GM18858 (cell line): ENCODE measurements at regions not wholly inside any gene's neighbourhood (a gene's known extent, or its start where the extent isn't known, plus 50 kb on each side); places are given as distances from the start of the nearest gene placed in this dataset.
"Not testable (repeated sequence)": the region's sequence is repeated elsewhere in the genome, so short reads cannot be mapped to it uniquely, and the experiment has no call there.

Experiments
- ATAC-seq: cut with Tn5 transposase; IDR thresholded peaks from one replicate; pipeline ENCODE4 v1.9.1; 2021; ENCODE audit not compliant: unreplicated experiment

DNA sequence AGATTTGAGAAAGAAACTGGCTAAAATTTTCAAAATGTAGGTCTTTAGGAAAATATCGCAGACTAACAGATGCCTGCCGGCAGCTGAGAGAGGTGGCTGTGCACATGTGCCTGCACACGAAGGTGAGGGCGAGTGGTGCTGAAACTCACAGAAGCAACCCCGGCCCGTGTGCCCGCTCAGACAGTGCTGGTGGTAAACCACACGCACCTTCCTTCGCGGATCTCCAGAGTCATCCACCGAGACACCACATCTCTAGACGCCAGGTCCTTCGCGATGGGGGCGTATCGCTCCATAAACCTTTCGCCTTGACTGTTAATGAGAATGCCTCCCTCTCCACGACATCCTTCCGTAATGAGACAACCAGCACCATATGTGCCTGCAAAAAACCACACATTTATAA lies 68.5 kb upstream of the TNK2 start:
- ATAC-seq, result not testable (repeated sequence)

DNA sequence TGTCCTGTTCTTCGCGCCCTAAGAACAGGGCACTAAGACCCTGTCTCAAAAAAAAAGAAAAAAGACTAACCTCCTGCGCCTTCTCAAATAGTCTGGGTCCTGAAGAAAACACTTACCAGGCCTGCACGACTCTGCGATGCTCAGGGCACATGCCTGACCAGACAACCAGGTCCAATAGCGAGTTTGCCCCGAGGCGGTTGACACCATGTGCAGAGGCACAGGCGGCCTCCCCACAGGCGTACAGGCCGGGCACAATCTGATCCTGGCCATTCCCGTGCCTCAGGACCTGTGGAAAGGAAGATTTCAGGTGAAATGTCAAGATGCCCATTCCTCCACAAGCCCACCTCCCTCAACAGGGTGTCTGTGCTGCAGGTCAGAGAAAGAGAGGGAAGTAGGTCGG lies 65.9 kb upstream of the TNK2 start:
- ATAC-seq, result not testable (repeated sequence)

- ATAC-seq, result not testable (repeated sequence)
Observed at GRCh38 chr3:195970873-195971272, 62.5 kb upstream of the TNK2 start.

DNA sequence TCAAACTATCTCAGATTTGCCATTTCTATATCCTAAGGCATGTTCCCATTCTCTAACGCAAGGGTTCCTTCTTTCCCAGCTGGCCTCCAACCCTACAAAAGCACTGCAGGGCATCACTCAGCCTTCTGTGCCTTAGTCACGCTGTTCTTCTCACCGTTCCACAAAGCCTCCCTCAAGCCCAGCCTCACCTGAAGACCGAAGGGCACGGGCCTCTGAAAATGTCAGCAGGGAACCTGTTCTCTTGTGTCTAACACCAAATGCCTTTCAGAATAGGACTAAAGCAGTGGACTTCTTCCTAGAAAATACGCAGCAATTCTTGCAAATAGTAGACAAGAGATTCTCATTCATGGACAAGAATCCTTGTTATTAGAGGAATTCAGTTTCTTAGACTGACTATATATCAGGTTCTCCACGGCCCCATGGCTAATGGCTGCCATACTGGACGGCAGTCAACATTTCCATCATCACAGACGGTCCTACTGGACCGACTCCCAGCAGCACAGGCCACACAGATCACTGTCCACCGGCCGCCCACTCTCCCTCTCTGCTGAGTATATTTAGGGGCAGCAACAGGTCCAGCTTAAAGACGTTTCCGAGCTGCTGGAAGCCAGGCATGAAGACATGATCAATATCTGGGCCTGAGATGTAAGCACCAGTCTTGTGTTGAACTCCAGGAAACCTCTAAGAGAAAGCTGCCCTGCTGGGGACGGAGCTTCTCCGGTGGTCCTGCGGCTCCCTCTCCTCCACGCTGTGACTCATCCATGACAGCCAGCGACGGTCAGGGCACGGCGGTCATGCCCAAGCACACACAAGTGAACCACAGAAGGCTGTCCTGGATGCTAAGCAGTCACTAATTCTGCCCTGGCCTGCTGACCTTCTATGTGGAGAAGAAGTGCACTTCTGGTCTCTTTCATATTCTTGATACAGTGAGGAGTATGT lies 61.8 kb upstream of the TNK2 start:
- ATAC-seq, result not testable (repeated sequence)

GRCh38 chr3:195969341-195969740 lies 61.0 kb upstream of the TNK2 start:
- not testable (repeated sequence) for ATAC-seq

- not testable (repeated sequence) for ATAC-seq
Observed at GRCh38 chr3:195968104-195968503, 59.8 kb upstream of the TNK2 start.

DNA sequence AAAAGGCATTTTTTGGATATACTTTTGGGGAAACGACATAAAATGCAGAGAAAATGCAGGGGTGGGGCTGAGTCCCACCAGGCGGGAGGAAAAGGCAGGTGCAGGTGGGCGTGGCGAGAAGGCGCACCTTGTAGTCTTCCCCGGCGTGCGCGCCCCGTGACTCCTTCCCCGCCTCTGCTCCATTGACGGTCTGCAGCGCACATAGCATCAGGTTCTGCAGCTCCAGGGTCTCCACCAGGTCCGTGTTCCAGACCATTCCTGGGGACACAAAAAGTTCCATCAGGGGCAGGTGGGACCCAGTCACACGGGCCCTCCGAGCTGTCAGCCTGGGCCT lies 59.0 kb upstream of the TNK2 start:
- not testable (repeated sequence) for ATAC-seq

- not testable (repeated sequence) for ATAC-seq
Observed at GRCh38 chr3:195966563-195967386, 58.4 kb upstream of the TNK2 start.

- ATAC-seq, result not testable (repeated sequence)
Observed at GRCh38 chr3:195965217-195965616, 56.9 kb upstream of the TNK2 start.

- not testable (repeated sequence) for ATAC-seq
Observed at GRCh38 chr3:195964318-195965107, 56.2 kb upstream of the TNK2 start.

DNA sequence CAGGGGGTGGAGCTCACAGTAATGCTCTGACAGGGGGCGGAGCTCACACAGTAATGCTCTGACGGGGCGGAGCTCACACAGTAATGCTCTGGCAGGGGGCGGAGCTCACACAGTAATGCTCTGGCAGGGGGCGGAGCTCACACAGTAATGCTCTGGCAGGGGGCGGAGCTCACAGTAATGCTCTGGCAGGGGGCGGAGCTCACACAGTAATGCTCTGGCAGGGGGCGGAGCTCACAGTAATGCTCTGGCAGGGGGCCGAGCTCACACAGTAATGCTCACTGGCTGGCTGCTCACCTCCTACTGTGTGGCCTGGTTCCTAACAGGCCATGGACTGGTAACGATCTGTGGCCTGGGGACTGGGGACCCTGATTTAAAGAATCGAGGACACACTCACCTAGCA lies 53.9 kb upstream of the TNK2 start:
- ATAC-seq, result not testable (repeated sequence)

- ATAC-seq, result not testable (repeated sequence)
Observed at GRCh38 chr3:195960971-195961775, 52.8 kb upstream of the TNK2 start.

- not testable (repeated sequence) for ATAC-seq
Observed at GRCh38 chr3:195960164-195960563, 51.8 kb upstream of the TNK2 start.

GRCh38 chr3:195959367-195960157 lies 51.2 kb upstream of the TNK2 start:
- not testable (repeated sequence) for ATAC-seq

DNA sequence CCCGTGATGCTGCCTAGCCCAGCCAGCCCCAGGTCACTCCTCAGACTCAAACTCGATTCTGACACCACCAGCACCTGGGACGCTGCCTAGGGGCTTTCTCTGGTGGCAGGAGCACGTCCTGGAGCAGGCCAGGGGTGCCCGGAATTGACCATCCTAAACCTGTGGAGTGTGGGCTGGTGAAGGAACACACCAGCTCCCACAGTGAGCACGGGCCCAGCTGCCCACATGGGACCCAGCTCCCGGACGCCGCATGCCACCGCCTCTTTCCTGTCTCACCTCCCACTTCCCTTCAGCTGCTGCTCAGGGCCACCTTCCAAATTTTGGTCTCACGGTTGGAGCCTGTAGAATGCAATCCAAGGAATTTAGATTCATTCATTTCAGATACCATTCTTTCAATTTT lies 50.4 kb upstream of the TNK2 start:
- not testable (repeated sequence) for ATAC-seq
